ENCODE measurements at regions not wholly inside any gene's neighbourhood (a gene's known extent, or its start where the extent isn't known, plus 50 kb on each side); places are given as distances from the start of the nearest gene placed in this dataset.

- TF ChIP-seq, protein P1, sequence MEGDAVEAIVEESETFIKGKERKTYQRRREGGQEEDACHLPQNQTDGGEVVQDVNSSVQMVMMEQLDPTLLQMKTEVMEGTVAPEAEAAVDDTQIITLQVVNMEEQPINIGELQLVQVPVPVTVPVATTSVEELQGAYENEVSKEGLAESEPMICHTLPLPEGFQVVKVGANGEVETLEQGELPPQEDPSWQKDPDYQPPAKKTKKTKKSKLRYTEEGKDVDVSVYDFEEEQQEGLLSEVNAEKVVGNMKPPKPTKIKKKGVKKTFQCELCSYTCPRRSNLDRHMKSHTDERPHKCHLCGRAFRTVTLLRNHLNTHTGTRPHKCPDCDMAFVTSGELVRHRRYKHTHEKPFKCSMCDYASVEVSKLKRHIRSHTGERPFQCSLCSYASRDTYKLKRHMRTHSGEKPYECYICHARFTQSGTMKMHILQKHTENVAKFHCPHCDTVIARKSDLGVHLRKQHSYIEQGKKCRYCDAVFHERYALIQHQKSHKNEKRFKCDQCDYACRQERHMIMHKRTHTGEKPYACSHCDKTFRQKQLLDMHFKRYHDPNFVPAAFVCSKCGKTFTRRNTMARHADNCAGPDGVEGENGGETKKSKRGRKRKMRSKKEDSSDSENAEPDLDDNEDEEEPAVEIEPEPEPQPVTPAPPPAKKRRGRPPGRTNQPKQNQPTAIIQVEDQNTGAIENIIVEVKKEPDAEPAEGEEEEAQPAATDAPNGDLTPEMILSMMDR (IDR thresholded peaks at IDR 0.05), result no peak
- no peak for TF ChIP-seq POLR2A (IDR thresholded peaks at IDR 0.05)
Measured at GRCh38 chr1:87450136-87450535, 121.5 kb downstream of the LMO4 start.
